Endothelial cell of umbilical vein (primary cell): ENCODE measurements at regions not wholly inside any gene's neighbourhood (a gene's known extent, or its start where the extent isn't known, plus 50 kb on each side); places are given as distances from the start of the nearest gene placed in this dataset.

ENCODE experiments used
- BruUV-seq: library from RNA; stranded (reverse); fragments of 400-500 nt; replicated peaks from 2 replicates; lab custom pipeline; 2021; lab: Mats Ljungman, UMichigan
- CTCF ChIA-PET: fragments of 300-600, 350-600 bp; sonication (Branson Sonifier 250); formaldehyde crosslinking; loops from one replicate; lab custom pipeline; 2021; ENCODE audit warnings: antibody characterized with exemption, inconsistent platforms; lab: Charles Lee
- POLR2A ChIA-PET: fragments of 300-600, 350-600 bp; sonication (Branson Sonifier 250); formaldehyde crosslinking; loops from one replicate; lab custom pipeline; 2021; ENCODE audit warnings: antibody characterized with exemption, inconsistent platforms; lab: Charles Lee
- DNase-seq: peaks from one replicate; pipeline ENCODE4 v3.0.0-alpha.2; 2011; ENCODE audit warnings: low read depth, low spot score
- FAIRE-seq: peaks from 2 replicates; lab custom pipeline; 2011; peaks lifted over from hg19 to GRCh38; lab: Jason Lieb, UNC
- H2AFZ ChIP-seq: 2 replicates; pipeline ENCODE4 v1.6.0; 2012; ENCODE audit warnings: low read depth, low read length, control low read depth, inconsistent platforms
- H3K27ac ChIP-seq: 2 replicates; pipeline ENCODE4 v1.5.1; 2011; ENCODE audit warnings: low read depth, mild to moderate bottlenecking, control low read depth, low read length, moderate library complexity; ENCODE audit not compliant: insufficient read depth
- H3K27me3 ChIP-seq, 2 experiments: 2 replicates each; pipeline versions ENCODE4 v1.6.0 to v1.6.1; 2011; ENCODE audit warnings: low read length in 2 of 2, mixed read lengths in 1 of 2; ENCODE audit not compliant: control insufficient read depth in 2 of 2, insufficient read depth in 2 of 2
- H3K36me3 ChIP-seq, 2 experiments: 2 replicates in 1 of 2; 3 replicates in 1 of 2; pipeline ENCODE4 v1.5.1; 2011; ENCODE audit warnings: low read length in 2 of 2, mild to moderate bottlenecking in 1 of 2, moderate library complexity in 1 of 2; ENCODE audit not compliant: control insufficient read depth in 2 of 2, insufficient read depth in 2 of 2; ENCODE audit errors: extremely low read depth in 1 of 2
- H3K4me1 ChIP-seq: 3 replicates; pipeline ENCODE4 v1.5.1; 2011; ENCODE audit warnings: mild to moderate bottlenecking, low read length; ENCODE audit not compliant: control insufficient read depth, insufficient read depth; ENCODE audit errors: extremely low read depth
- H3K4me2 ChIP-seq: 2 replicates; pipeline ENCODE4 v1.6.1; 2011; ENCODE audit warnings: low read length, control low read depth, mixed read lengths; ENCODE audit not compliant: insufficient read depth
- H3K4me3 ChIP-seq, 3 experiments: fragments of 200-600 bp in 1 of 3; sonication (generic), shearing (Covaris generic) in 1 of 3; replicated peaks in 1 of 3; 2 replicates each; pipeline ENCODE4 v1.5.1; 2011 to 2016; ENCODE audit warnings: control low read depth in 3 of 3, low read length in 3 of 3, mild to moderate bottlenecking in 2 of 3, inconsistent platforms in 1 of 3, low read depth in 1 of 3, moderate library complexity in 1 of 3; ENCODE audit not compliant: insufficient read depth in 1 of 3
- H3K79me2 ChIP-seq: 2 replicates; pipeline ENCODE4 v1.6.0; 2012; ENCODE audit warnings: low read length, inconsistent platforms; ENCODE audit not compliant: control insufficient read depth, insufficient read depth
- H3K9ac ChIP-seq: replicated peaks from 2 replicates; pipeline ENCODE3; 2011; ENCODE audit warnings: low read length, control low read depth; ENCODE audit not compliant: insufficient read depth; ENCODE audit errors: extremely low read depth
- H3K9me1 ChIP-seq: replicated peaks from 3 replicates; pipeline ENCODE4 v1.6.0; 2011; ENCODE audit warnings: mild to moderate bottlenecking, low read length; ENCODE audit not compliant: control insufficient read depth, insufficient read depth; ENCODE audit errors: extremely low read depth
- H3K9me3 ChIP-seq: replicated peaks from 2 replicates; pipeline ENCODE4 v1.5.1; 2012; ENCODE audit warnings: low read length, inconsistent platforms; ENCODE audit not compliant: control insufficient read depth, insufficient read depth
- H4K20me1 ChIP-seq: replicated peaks from 2 replicates; pipeline ENCODE3; 2011; ENCODE audit warnings: mild to moderate bottlenecking, low read length; ENCODE audit not compliant: control insufficient read depth, insufficient read depth; ENCODE audit errors: extremely low read depth
- EZH2 ChIP-seq: IDR thresholded peaks from 2 replicates; pipeline ENCODE4 v1.6.1; 2012; ENCODE audit warnings: borderline replicate concordance, low read depth, mild to moderate bottlenecking, moderate library complexity, low read length, inconsistent platforms; ENCODE audit not compliant: severe bottlenecking
- FOS ChIP-seq: IDR thresholded peaks from 2 replicates; pipeline ENCODE4 v1.6.1; 2011; ENCODE audit warnings: mild to moderate bottlenecking, low read length, moderate library complexity, borderline replicate concordance; ENCODE audit not compliant: insufficient read depth
- GATA2 ChIP-seq: IDR thresholded peaks from 2 replicates; pipeline ENCODE4 v1.7.0; 2011; ENCODE audit warnings: low read depth, mild to moderate bottlenecking, moderate library complexity, mixed read lengths, low read length; ENCODE audit not compliant: insufficient read length, insufficient read depth
- JUN ChIP-seq: IDR thresholded peaks from 2 replicates; pipeline ENCODE4 v1.6.1; 2011; ENCODE audit warnings: borderline replicate concordance, low read depth; ENCODE audit not compliant: insufficient read length, insufficient read depth
- MYC ChIP-seq: IDR thresholded peaks from one replicate; pipeline ENCODE4 v1.6.1; 2011; ENCODE audit warnings: mild to moderate bottlenecking, low read depth, low read length
- POLR2A ChIP-seq: IDR thresholded peaks from 2 replicates; pipeline ENCODE4 v1.6.1; 2012; ENCODE audit warnings: low read depth, mild to moderate bottlenecking, control low read depth, low read length
- POLR2AphosphoS5 ChIP-seq: IDR thresholded peaks from 2 replicates; pipeline ENCODE4 v1.6.1; 2012; ENCODE audit warnings: low read depth, mild to moderate bottlenecking, control low read depth, low read length, moderate library complexity; ENCODE audit not compliant: insufficient read depth
- dilution Hi-C: fragments of 300-500 bp; cut with MboI; formaldehyde crosslinking; loops from one replicate; pipeline ENCODE4 v1.15.0; 2019; ENCODE audit warnings: low sequenced_read_pairs; ENCODE audit not compliant: extremely low pct_ligation_motif_present
- intact Hi-C: fragments of 100-400 bp; cut with micrococcal nuclease; formaldehyde crosslinking; loops from one replicate; pipeline ENCODE4 v1.10.0; 2022
- TF ChIP-seq, protein P1 (sequence below): IDR thresholded peaks from 2 replicates; pipeline ENCODE4 v1.6.1; 2011; ENCODE audit not compliant: insufficient read depth, insufficient read length
- TF ChIP-seq, protein P2 (sequence below), 2 donors: IDR thresholded peaks; 1 replicate in 1 of 2; 2 replicates in 1 of 2; pipeline ENCODE4 v1.5.1; 2011; ENCODE audit warnings: low read length in 2 of 2, mild to moderate bottlenecking in 2 of 2, moderate library complexity in 2 of 2, control low read depth in 1 of 2, inconsistent platforms in 1 of 2, low read depth in 1 of 2; ENCODE audit not compliant: insufficient read depth in 1 of 2; ENCODE audit errors: extremely low read depth in 1 of 2

DNA sequence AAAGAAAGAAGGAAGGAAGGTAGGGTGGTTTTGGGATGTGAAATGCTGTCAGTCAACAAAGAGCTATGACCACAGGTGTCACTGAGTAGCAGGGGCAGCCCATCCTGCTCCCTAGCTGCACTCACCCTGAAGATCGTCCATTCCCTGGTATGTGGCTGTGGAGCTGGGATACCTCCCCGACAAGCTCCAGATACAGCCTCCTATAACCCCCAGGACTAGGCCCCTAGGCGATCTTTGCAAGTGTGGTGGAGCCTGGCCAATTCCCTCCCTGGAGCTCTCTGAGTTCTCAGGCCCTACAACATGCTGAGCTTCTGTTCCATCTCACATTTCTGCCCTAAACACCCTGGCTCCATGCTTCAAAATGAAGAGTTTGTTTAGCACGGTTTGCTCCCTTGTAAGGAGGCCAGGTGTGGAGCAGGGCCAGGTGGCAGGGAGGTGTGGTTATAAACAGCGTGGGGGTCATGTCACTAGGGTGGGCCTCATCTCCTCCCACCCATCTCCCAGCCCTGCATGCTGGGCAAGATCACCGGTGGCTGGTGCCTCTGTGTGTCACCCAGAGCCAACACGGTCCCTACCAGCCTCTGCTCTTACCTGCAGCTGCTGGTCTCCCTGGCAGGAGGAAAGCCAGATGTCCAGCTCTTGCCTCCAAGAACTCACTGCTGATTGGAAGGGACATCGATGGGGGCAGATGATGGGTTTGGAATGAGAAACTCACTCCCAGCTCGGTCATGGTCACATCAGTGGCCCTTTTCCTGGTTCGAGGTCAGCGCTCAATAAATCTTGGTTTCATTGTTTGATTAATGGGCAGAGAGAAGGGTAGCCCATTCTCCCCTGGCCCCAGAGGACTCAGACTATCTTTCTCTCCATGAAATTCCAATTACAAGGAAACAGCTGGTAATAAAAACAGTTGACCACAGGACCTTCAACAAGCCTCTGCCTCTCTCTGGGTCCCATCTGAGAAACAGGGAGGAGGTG, 511.0 kb upstream of the CDH5 start:
- Histone ChIP-seq H3K9ac (no peak overlapping the region), H3K9me3 (no peaks in the 10 kb centered on the region), H3K27me3 (no peaks in the 10 kb centered on the region), H2AFZ (no peak overlapping the region), H3K9me1 (no peaks in the 10 kb centered on the region), H3K4me3 (no peak overlapping the region), H4K20me1 (no peaks in the 10 kb centered on the region), H3K27ac (no peak overlapping the region), H3K79me2 (no peaks in the 10 kb centered on the region), H3K36me3 (no peaks in the 10 kb centered on the region), H3K4me1 (no peaks in the 10 kb centered on the region), H3K4me2 (no peak overlapping the region)
- TF ChIP-seq MYC (no peak), EZH2 (no peak), FOS (no peak), GATA2 (no peak), POLR2A (no peak), POLR2AphosphoS5 (no peak), JUN (no peak)
- TF ChIP-seq, protein P1, sequence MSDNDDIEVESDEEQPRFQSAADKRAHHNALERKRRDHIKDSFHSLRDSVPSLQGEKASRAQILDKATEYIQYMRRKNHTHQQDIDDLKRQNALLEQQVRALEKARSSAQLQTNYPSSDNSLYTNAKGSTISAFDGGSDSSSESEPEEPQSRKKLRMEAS, result no peak
- TF ChIP-seq, protein P2, sequence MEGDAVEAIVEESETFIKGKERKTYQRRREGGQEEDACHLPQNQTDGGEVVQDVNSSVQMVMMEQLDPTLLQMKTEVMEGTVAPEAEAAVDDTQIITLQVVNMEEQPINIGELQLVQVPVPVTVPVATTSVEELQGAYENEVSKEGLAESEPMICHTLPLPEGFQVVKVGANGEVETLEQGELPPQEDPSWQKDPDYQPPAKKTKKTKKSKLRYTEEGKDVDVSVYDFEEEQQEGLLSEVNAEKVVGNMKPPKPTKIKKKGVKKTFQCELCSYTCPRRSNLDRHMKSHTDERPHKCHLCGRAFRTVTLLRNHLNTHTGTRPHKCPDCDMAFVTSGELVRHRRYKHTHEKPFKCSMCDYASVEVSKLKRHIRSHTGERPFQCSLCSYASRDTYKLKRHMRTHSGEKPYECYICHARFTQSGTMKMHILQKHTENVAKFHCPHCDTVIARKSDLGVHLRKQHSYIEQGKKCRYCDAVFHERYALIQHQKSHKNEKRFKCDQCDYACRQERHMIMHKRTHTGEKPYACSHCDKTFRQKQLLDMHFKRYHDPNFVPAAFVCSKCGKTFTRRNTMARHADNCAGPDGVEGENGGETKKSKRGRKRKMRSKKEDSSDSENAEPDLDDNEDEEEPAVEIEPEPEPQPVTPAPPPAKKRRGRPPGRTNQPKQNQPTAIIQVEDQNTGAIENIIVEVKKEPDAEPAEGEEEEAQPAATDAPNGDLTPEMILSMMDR (IDR thresholded peaks at IDR 0.05; ENCODE audit: extremely low read depth in 1 of 2, insufficient read depth in 1 of 2, low read depth in 1 of 2, low read length in 2 of 2), result no peak
- DNase-seq, result no peak
- POLR2A ChIA-PET, result no interaction called here
- BruUV-seq, result no TSS peak
- intact Hi-C loops (no loop called here), dilution Hi-C loops (no loop called here)
- no peak for FAIRE-seq
- CTCF ChIA-PET, result no interaction called here
